Liver (tissue), 8 donors: ENCODE measurements at regions not wholly inside any gene's neighbourhood (a gene's known extent, or its start where the extent isn't known, plus 50 kb on each side); places are given as distances from the start of the nearest gene placed in this dataset.
A peak's percentile ranks its signal among the peaks of the same experiment; 100 is the strongest.

Experiments
- DNase-seq: peaks from one replicate; pipeline ENCODE4 v3.0.0-alpha.2; 2017; ENCODE audit warnings: low spot score
- H3K27ac ChIP-seq, 2 donors: one replicate each; pipeline ENCODE4 v1.7.0; 2013; ENCODE audit warnings: inconsistent platforms in 2 of 2, low read length in 2 of 2, control low read depth in 1 of 2, low read depth in 1 of 2, mild to moderate bottlenecking in 1 of 2
- H3K27me3 ChIP-seq, 4 donors: one replicate each; pipeline versions ENCODE4 v1.6.1 to v1.7.0; 2013; ENCODE audit warnings: low read length in 3 of 4, inconsistent platforms in 1 of 4, mild to moderate bottlenecking in 1 of 4, moderate library complexity in 1 of 4; ENCODE audit not compliant: control insufficient read depth in 4 of 4, insufficient read depth in 4 of 4
- H3K36me3 ChIP-seq, 4 donors: one replicate each; pipeline versions ENCODE4 v1.6.1 to v1.7.0; 2013; ENCODE audit warnings: low read length in 3 of 4, mild to moderate bottlenecking in 3 of 4, low read depth in 1 of 4, moderate library complexity in 1 of 4; ENCODE audit not compliant: control insufficient read depth in 4 of 4, insufficient read depth in 3 of 4
- H3K4me1 ChIP-seq, 4 donors: one replicate each; pipeline versions ENCODE4 v1.6.1 to v1.7.0; 2013; ENCODE audit warnings: low read length in 3 of 4, mild to moderate bottlenecking in 3 of 4, moderate library complexity in 1 of 4; ENCODE audit not compliant: control insufficient read depth in 4 of 4, insufficient read depth in 4 of 4
- H3K4me3 ChIP-seq, 3 donors: one replicate each; pipeline versions ENCODE4 v1.6.1 to v1.7.0; 2013; ENCODE audit warnings: low read length in 3 of 3, control low read depth in 1 of 3, low read depth in 1 of 3, mild to moderate bottlenecking in 1 of 3
- H3K9ac ChIP-seq, 2 donors: one replicate each; pipeline ENCODE4 v1.7.0; 2013; ENCODE audit warnings: low read length in 2 of 2, mild to moderate bottlenecking in 2 of 2, moderate library complexity in 2 of 2, control low read depth in 1 of 2, low read depth in 1 of 2
- H3K9me3 ChIP-seq, 4 donors: one replicate each; pipeline versions ENCODE4 v1.6.1 to v1.7.0; 2013; ENCODE audit warnings: low read length in 3 of 4; ENCODE audit not compliant: control insufficient read depth in 4 of 4
- CTCF ChIP-seq: fragments of 150-350 bp; IDR thresholded peaks from 2 replicates; pipeline ENCODE4 v1.5.1; 2017; ENCODE audit warnings: improper control_type of control experiment, low read depth, low read length; ENCODE audit not compliant: missing input control
- EGR1 ChIP-seq, 2 donors: IDR thresholded peaks; 2 replicates each; pipeline ENCODE4 v1.6.1; 2016 to 2018; ENCODE audit warnings: antibody characterized with exemption in 2 of 2, low read depth in 2 of 2
- FOXA1 ChIP-seq: IDR thresholded peaks from 2 replicates; pipeline ENCODE4 v1.6.1; 2016; ENCODE audit warnings: antibody characterized with exemption
- FOXA2 ChIP-seq: IDR thresholded peaks from 2 replicates; pipeline ENCODE4 v1.6.1; 2016; ENCODE audit warnings: antibody characterized with exemption
- GABPA ChIP-seq, 2 donors: IDR thresholded peaks in 1 of 2; conservative IDR thresholded peaks in 1 of 2; 2 replicates each; pipeline ENCODE4 v1.6.1; 2016; ENCODE audit warnings: antibody characterized with exemption in 2 of 2, mild to moderate bottlenecking in 1 of 2, moderate library complexity in 1 of 2
- HNF4A ChIP-seq, 2 donors: conservative IDR thresholded peaks; 2 replicates each; pipeline ENCODE4 v1.6.1; 2016; ENCODE audit warnings: antibody characterized with exemption in 2 of 2, mild to moderate bottlenecking in 2 of 2
- HNF4G ChIP-seq: IDR thresholded peaks from 2 replicates; pipeline ENCODE4 v1.6.1; 2016; ENCODE audit warnings: antibody characterized with exemption
- JUND ChIP-seq, 2 donors: IDR thresholded peaks; 2 replicates each; pipeline ENCODE4 v1.6.1; 2016; ENCODE audit warnings: antibody characterized with exemption in 2 of 2
- NR2F2 ChIP-seq: IDR thresholded peaks from 2 replicates; pipeline ENCODE4 v1.6.1; 2016; ENCODE audit warnings: antibody characterized with exemption
- RAD21 ChIP-seq, 2 donors: IDR thresholded peaks; 2 replicates each; pipeline ENCODE4 v1.6.1; 2016; ENCODE audit warnings: antibody characterized with exemption in 2 of 2, mild to moderate bottlenecking in 2 of 2
- SP1 ChIP-seq: IDR thresholded peaks from 2 replicates; pipeline ENCODE4 v1.6.1; 2018; ENCODE audit warnings: antibody characterized with exemption, mild to moderate bottlenecking
- TAF1 ChIP-seq: conservative IDR thresholded peaks from 2 replicates; pipeline ENCODE4 v1.6.1; 2016; ENCODE audit warnings: antibody characterized with exemption, mild to moderate bottlenecking
- YY1 ChIP-seq: IDR thresholded peaks from 2 replicates; pipeline ENCODE4 v1.6.1; 2016; ENCODE audit warnings: antibody characterized with exemption, mild to moderate bottlenecking
- WGBS: extraction: QIAGEN DNeasy Blood & Tissue Kit; methylation state at CpG from one replicate; pipeline ENCODE4 v1.1.7; 2013; 5-methylcytosine and 5-hydroxymethylcytosine counted together
- TF ChIP-seq, protein P1 (sequence below): IDR thresholded peaks from 2 replicates; pipeline ENCODE4 v1.6.1; 2016; ENCODE audit warnings: antibody characterized with exemption
- TF ChIP-seq, protein P2 (sequence below): IDR thresholded peaks from 2 replicates; pipeline ENCODE4 v1.6.1; 2016; ENCODE audit warnings: antibody characterized with exemption
- TF ChIP-seq, protein P3 (sequence below): IDR thresholded peaks from 2 replicates; pipeline ENCODE4 v1.6.1; 2016; ENCODE audit warnings: antibody characterized with exemption, mild to moderate bottlenecking
- donor health status: healthy.
- donor health status: healthy.
- donor health status: healthy.
- donor health status: healthy.
- donor health status: healthy.

- no peaks in the 10 kb centered on the region for H3K36me3 ChIP-seq
- WGBS, result 75% methylated on average over 17 of the region's 17 CpGs
- no peaks in the 10 kb centered on the region for H3K27me3 ChIP-seq
- H3K27ac ChIP-seq, result peak overlapping the region; percentile 3 to 36
- TF ChIP-seq FOXA1 (no peak), HNF4A (conservative IDR thresholded peaks at IDR 0.05) (no peak), GABPA (IDR thresholded peaks at IDR 0.05 in 1 of 2, conservative IDR thresholded peaks at IDR 0.05 in 1 of 2) (no peak), CTCF (no peak), HNF4G (no peak), YY1 (no peak), FOXA2 (no peak), EGR1 (IDR thresholded peaks at IDR 0.05; ENCODE audit: low read depth in 2 of 2) (no peak), NR2F2 (no peak), SP1 (no peak)
- TF ChIP-seq, protein P1, sequence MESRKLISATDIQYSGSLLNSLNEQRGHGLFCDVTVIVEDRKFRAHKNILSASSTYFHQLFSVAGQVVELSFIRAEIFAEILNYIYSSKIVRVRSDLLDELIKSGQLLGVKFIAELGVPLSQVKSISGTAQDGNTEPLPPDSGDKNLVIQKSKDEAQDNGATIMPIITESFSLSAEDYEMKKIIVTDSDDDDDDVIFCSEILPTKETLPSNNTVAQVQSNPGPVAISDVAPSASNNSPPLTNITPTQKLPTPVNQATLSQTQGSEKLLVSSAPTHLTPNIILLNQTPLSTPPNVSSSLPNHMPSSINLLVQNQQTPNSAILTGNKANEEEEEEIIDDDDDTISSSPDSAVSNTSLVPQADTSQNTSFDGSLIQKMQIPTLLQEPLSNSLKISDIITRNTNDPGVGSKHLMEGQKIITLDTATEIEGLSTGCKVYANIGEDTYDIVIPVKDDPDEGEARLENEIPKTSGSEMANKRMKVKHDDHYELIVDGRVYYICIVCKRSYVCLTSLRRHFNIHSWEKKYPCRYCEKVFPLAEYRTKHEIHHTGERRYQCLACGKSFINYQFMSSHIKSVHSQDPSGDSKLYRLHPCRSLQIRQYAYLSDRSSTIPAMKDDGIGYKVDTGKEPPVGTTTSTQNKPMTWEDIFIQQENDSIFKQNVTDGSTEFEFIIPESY, result no peak
- TF ChIP-seq, protein P2, sequence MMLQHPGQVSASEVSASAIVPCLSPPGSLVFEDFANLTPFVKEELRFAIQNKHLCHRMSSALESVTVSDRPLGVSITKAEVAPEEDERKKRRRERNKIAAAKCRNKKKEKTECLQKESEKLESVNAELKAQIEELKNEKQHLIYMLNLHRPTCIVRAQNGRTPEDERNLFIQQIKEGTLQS, result no peak
- TF ChIP-seq, protein P3, sequence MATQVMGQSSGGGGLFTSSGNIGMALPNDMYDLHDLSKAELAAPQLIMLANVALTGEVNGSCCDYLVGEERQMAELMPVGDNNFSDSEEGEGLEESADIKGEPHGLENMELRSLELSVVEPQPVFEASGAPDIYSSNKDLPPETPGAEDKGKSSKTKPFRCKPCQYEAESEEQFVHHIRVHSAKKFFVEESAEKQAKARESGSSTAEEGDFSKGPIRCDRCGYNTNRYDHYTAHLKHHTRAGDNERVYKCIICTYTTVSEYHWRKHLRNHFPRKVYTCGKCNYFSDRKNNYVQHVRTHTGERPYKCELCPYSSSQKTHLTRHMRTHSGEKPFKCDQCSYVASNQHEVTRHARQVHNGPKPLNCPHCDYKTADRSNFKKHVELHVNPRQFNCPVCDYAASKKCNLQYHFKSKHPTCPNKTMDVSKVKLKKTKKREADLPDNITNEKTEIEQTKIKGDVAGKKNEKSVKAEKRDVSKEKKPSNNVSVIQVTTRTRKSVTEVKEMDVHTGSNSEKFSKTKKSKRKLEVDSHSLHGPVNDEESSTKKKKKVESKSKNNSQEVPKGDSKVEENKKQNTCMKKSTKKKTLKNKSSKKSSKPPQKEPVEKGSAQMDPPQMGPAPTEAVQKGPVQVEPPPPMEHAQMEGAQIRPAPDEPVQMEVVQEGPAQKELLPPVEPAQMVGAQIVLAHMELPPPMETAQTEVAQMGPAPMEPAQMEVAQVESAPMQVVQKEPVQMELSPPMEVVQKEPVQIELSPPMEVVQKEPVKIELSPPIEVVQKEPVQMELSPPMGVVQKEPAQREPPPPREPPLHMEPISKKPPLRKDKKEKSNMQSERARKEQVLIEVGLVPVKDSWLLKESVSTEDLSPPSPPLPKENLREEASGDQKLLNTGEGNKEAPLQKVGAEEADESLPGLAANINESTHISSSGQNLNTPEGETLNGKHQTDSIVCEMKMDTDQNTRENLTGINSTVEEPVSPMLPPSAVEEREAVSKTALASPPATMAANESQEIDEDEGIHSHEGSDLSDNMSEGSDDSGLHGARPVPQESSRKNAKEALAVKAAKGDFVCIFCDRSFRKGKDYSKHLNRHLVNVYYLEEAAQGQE, result no peak
- H3K9ac ChIP-seq, result peak overlapping the region in 1 of 2 donors; percentile 19
- DNase-seq, result no peak
- H3K4me3 ChIP-seq, result no peak overlapping the region
- no peaks in the 10 kb centered on the region for H3K9me3 ChIP-seq
- peaks cover 2 to 47% (median 31%) of the 10 kb centered on the region in 4 donors for H3K4me1 ChIP-seq
Observed at GRCh38 chr22:46064966-46065666, 85.2 kb upstream of the PPARA start.

DNA sequence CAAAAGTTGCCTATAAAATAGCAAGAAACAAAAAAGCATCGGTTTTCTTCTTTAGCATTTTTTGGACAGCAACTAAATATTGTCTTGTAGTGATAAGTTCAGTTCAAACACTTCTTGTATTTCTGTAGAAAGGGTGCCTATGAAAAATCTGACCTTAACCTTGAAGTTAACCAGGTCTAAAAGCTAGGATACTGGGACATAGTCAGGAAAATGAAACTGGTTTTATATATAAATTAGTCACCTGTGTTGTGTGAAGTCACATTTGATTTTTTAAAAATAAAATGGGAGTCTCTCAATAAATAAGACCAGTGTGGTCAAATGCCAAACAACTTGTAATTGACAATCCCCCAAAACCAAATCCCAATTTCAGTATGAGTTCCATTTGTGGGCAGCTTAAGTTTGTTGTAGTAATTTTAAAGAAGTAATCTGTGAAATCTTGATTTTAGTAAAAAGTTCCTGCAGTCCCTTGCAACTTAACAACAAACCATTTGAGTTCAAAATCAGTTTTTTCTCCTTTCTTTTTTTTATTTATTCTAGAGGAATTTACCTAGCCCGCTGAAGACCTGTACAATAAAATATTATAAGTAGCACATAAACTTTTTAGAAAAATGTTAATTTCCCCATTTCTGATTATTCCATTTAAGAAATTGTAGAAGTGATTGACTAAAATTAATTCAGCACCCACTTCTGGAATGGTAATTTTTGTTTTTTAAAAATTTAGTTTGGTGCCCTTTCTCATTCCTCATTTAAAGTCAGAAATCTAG lies 84.5 kb upstream of the PPARA start:
- Histone ChIP-seq H3K27me3 (no peaks in the 10 kb centered on the region), H3K4me3 (no peak overlapping the region), H3K9ac (peak overlapping the region in 1 of 2 donors; percentile 19), H3K36me3 (no peaks in the 10 kb centered on the region), H3K4me1 (peaks cover 2 to 47% (median 31%) of the 10 kb centered on the region in 4 donors), H3K27ac (peak overlapping the region; percentile 36 to 100), H3K9me3 (no peaks in the 10 kb centered on the region)
- DNase-seq, result no peak
- WGBS, result 77% methylated on average over 2 of the region's 2 CpGs
- TF ChIP-seq HNF4G (no peak), TAF1 (no peak), GABPA (IDR thresholded peaks at IDR 0.05 in 1 of 2, conservative IDR thresholded peaks at IDR 0.05 in 1 of 2) (no peak), JUND (IDR thresholded peaks at IDR 0.05) (no peak), FOXA1 (no peak), YY1 (no peak), NR2F2 (no peak), FOXA2 (no peak), SP1 (no peak), RAD21 (IDR thresholded peaks at IDR 0.05) (no peak)
- TF ChIP-seq, protein P2, result no peak
- TF ChIP-seq, protein P3, result no peak
